CD4-positive, alpha-beta T cell treated with Interleukin-15 for 1 hour (primary cell): ENCODE measurements at regions not wholly inside any gene's neighbourhood (a gene's known extent, or its start where the extent isn't known, plus 50 kb on each side); places are given as distances from the start of the nearest gene placed in this dataset.
"Not testable (repeated sequence)": the region's sequence is repeated elsewhere in the genome, so short reads cannot be mapped to it uniquely, and the experiment has no call there.

Source experiments
- DNase-seq: peaks from one replicate; pipeline ENCODE4 v3.0.0-alpha.2; 2020

DNA sequence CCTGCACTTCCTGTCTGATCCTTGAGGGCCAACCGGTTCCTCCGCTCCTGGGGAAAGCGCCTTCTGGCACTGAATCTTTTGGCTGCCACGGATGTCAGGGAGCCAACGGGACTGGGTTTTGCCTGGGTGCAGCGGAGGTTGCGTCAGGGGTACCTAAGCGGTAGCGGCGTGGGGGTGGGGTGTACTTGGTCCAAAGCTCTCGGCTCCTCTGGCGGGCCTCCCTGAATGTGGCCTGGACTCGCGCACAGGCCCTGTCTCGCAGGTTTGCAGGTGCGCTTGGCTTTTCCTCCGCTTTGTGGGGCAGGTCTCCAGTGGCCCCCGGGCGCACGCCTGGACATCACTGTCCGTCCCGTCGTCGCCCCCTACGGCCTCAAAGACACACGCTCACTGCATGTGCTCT is 1410.1 kb upstream of the PCDH10 start:
- DNase-seq: not testable (repeated sequence)

DNA sequence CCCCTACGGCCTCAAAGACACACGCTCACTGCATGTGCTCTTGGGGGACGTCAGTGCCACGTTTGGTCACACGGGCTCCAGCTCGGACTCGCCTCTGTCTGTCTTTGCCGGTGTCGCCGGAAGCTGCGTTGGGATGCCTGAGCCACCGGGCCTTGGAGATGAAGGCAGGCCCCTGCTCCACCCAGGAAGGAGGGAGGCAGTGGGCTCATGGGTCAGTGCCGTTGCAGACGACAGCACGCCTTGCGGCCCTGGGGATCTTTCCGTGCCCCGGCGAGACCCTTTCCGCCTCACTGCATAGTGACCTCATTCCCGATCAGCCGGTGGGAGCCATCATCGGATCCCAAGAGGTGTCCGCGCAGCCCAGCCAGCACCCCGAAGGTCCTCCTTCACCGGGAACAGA is 1407.3 kb upstream of the PCDH10 start:
- DNase-seq: not testable (repeated sequence)

DNA sequence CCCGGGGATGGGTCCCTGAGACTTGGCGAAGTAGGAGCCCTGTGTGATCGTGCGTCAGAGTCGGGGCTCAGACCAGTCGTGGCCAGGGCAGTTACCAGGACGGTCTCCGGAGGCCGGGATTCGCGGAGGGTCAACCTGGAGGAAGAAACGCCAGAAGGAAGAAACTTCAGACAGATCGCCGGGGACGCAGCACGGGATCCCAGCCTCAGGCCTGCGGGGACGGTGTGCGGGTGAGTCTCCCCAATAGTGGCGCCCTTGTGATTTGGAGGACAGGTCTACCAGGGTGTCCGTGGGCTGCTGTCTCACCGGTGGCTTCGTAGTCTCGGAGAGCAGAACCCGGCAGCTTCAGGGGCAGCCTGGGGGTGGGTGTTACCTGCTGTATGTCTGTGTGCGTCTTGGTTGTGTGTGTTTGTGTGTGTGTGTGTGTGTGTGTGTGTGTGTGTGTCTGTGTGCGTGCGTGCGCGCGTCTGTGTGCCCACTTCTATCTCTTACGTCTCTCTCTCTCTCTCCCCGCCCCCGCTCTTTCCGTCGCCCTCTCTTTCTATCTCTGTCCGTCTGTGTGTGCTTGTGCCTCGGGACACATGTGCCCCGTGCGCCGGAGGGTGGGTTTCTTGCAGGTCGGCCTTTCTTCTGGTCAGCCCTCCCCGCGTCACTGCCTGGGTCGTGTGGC is 1406.4 kb upstream of the PCDH10 start:
- DNase-seq: not testable (repeated sequence)

- not testable (repeated sequence) for DNase-seq
Measured at GRCh38 chr4:131743348-131743747, 1405.7 kb upstream of the PCDH10 start.

DNA sequence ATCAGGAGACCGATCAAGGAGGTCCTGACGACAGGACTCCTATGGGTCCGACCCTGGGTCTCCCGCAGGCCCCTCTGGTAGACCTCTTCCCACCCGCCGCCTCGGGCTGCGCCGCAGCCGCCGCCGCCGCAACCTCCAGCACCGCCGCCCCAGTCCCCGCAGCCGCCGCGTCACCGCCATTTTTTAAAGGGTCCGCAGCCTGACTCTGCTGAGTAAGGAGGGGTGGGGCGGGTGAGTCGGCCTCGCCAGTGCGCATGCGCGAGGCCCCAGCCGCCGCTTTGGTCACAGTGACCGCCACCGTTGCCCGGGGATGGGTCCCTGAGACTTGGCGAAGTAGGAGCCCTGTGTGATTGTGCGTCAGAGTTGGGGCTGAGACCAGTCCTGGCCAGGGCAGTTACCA is 1401.9 kb upstream of the PCDH10 start:
- not testable (repeated sequence) for DNase-seq

DNA sequence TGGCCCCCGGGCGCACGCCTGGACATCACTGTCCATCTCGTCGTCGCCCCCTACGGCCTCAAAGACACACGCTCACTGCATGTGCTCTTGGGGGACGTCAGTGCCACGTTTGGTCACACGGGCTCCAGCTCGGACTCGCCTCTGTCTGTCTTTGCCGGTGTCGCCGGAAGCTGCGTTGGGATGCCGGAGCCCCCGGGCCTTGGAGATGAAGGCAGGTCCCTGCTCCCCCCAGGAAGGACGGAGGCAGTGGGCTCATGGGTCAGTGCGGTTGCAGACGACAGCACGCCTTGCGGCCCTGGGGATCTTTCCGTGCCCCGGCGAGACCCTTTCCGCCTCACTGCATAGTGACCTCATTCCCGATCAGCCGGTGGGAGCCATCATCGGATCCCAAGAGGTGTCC is 1399.9 kb upstream of the PCDH10 start:
- DNase-seq: not testable (repeated sequence)

DNA sequence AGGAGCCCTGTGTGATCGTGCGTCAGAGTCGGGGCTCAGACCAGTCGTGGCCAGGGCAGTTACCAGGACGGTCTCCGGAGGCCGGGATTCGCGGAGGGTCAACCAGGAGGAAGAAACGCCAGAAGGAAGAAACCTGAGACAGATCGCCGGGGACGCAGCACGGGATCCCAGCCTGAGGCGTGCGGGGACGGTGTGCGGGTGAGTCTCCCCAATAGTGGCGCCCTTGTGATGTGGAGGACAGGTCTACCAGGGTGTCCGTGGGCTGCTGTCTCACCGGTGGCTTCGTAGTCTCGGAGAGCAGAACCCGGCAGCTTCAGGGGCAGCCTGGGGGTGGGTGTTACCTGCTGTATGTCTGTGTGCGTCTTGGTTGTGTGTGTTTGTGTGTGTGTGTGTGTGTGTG is 1399.1 kb upstream of the PCDH10 start:
- not testable (repeated sequence) for DNase-seq

DNA sequence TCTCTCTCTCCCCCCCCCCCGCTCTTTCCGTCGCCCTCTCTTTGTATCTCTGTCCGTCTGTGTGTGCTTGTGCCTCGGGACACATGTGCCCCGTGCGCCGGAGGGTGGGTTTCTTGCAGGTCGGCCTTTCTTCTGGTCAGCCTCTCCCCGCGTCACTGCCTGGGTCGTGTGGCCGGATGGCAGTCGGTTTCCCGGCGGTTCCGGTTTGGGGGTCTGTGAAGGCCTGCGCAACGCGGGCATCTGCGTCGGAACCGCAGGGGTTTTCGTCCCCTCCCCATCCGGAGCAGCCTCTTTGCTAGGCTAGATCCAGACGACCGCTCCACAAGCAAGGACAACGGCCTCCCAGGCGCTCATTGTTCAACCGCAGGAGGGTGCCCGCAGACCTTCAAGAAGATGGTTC is 1398.6 kb upstream of the PCDH10 start:
- peak; percentile 33 for DNase-seq

- DNase-seq: not testable (repeated sequence)
Measured at GRCh38 chr4:131762234-131762633, 1386.9 kb upstream of the PCDH10 start.

DNA sequence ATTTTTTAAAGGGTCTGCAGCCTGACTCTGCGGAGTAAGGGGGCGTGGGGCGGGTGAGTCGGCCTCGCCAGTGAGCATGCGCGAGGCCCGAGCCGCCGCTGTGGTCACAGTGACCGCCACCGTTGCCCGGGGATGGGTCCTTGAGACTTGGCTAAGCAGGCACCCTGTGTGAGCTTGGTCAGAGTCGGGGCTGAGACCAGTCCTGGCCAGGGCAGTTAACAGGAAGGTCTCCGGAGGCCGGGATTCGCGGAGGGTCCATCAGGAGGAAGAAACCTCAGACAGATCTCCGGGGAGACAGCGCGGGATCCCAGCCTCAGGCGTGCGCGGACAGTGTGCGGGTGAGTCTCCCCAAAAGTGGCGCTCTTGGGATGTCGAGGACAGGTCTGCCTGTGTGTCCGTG is 1384.4 kb upstream of the PCDH10 start:
- DNase-seq: no peak

GRCh38 chr4:131774382-131774781 is 1374.7 kb upstream of the PCDH10 start:
- DNase-seq: not testable (repeated sequence)

- not testable (repeated sequence) for DNase-seq
Measured at GRCh38 chr4:131810565-131810964, 1338.5 kb upstream of the PCDH10 start.
